ENCODE measurements at regions not wholly inside any gene's neighbourhood (a gene's known extent, or its start where the extent isn't known, plus 50 kb on each side); places are given as distances from the start of the nearest gene placed in this dataset.

- DNase-seq = no peak
- H3K4me1 ChIP-seq = no peaks in the 10 kb centered on the region
- no peak overlapping the region for H3K4me3 ChIP-seq
- TF ChIP-seq POLR2A (IDR thresholded peaks at IDR 0.05) = no peak
- no peak for TF ChIP-seq CTCF (IDR thresholded peaks at IDR 0.05)
- H3K27me3 ChIP-seq = no peaks in the 10 kb centered on the region
- H3K27ac ChIP-seq = no peak overlapping the region
- no peaks in the 10 kb centered on the region for H3K9me3 ChIP-seq
- no peak for ATAC-seq
- intact Hi-C loops (cut with DNase I) = no loop called here
- 34% methylated on average over 7 of the region's 7 CpGs for WGBS (ENCODE audit: insufficient coverage, low coverage, low lambda C conversion rate, missing lambda C conversion rate)
- no peaks in the 10 kb centered on the region for H3K36me3 ChIP-seq
Measured at GRCh38 chr2:11967946-11968465, 221.6 kb downstream of the LPIN1 start.

- Histone ChIP-seq H3K9me3 (no peaks in the 10 kb centered on the region), H3K27me3 (no peaks in the 10 kb centered on the region), H3K27ac (no peak overlapping the region), H3K4me3 (no peak overlapping the region), H3K4me1 (no peaks in the 10 kb centered on the region), H3K36me3 (no peaks in the 10 kb centered on the region)
- ATAC-seq = no peak
- 69% methylated on average over 5 of the region's 5 CpGs for WGBS (ENCODE audit: insufficient coverage, low coverage, low lambda C conversion rate, missing lambda C conversion rate)
- TF ChIP-seq CTCF (IDR thresholded peaks at IDR 0.05) (no peak), POLR2A (IDR thresholded peaks at IDR 0.05) (no peak)
- intact Hi-C loops (cut with DNase I) = no loop called here
- no peak for DNase-seq
Measured at GRCh38 chr2:11968521-11968920, 222.1 kb downstream of the LPIN1 start.

GRCh38 chr2:11969774-11970173 is 223.3 kb downstream of the LPIN1 start:
- TF ChIP-seq CTCF (IDR thresholded peaks at IDR 0.05) (no peak), POLR2A (IDR thresholded peaks at IDR 0.05) (no peak)
- H3K4me1 ChIP-seq = no peaks in the 10 kb centered on the region
- no peak overlapping the region for H3K27ac ChIP-seq
- H3K36me3 ChIP-seq = no peaks in the 10 kb centered on the region
- WGBS (ENCODE audit: insufficient coverage, low coverage, low lambda C conversion rate, missing lambda C conversion rate) = 75% methylated on average over 1 of the region's 1 CpG
- ATAC-seq (no peak), DNase-seq (no peak)
- no peaks in the 10 kb centered on the region for H3K27me3 ChIP-seq
- intact Hi-C loops (cut with DNase I) = no loop called here
- no peaks in the 10 kb centered on the region for H3K9me3 ChIP-seq
- no peak overlapping the region for H3K4me3 ChIP-seq

GRCh38 chr2:11974573-11974972 is 228.1 kb downstream of the LPIN1 start:
- intact Hi-C loops (cut with DNase I) = no loop called here
- ATAC-seq = no peak
- no peak for DNase-seq
- Histone ChIP-seq H3K36me3 (no peaks in the 10 kb centered on the region), H3K9me3 (no peaks in the 10 kb centered on the region), H3K27ac (no peak overlapping the region), H3K4me3 (no peak overlapping the region), H3K27me3 (no peaks in the 10 kb centered on the region), H3K4me1 (no peaks in the 10 kb centered on the region)
- WGBS (ENCODE audit: insufficient coverage, low coverage, low lambda C conversion rate, missing lambda C conversion rate) = 91% methylated on average over 1 of the region's 1 CpG
- TF ChIP-seq CTCF (IDR thresholded peaks at IDR 0.05) = no peak
- no peak for TF ChIP-seq POLR2A (IDR thresholded peaks at IDR 0.05)

- intact Hi-C loops (cut with DNase I) = no loop called here
- H3K9me3 ChIP-seq = no peaks in the 10 kb centered on the region
- no CpG with 5 or more reads among the region's 1 CpG for WGBS (ENCODE audit: insufficient coverage, low coverage, low lambda C conversion rate, missing lambda C conversion rate)
- H3K27ac ChIP-seq = no peak overlapping the region
- no peaks in the 10 kb centered on the region for H3K4me1 ChIP-seq
- no peak for DNase-seq
- H3K4me3 ChIP-seq = no peak overlapping the region
- ATAC-seq = no peak
- no peaks in the 10 kb centered on the region for H3K36me3 ChIP-seq
- TF ChIP-seq CTCF (IDR thresholded peaks at IDR 0.05) (no peak), POLR2A (IDR thresholded peaks at IDR 0.05) (no peak)
- no peaks in the 10 kb centered on the region for H3K27me3 ChIP-seq
Measured at GRCh38 chr2:11975373-11975772, 228.9 kb downstream of the LPIN1 start.

All from right lobe of liver (tissue), 6 donors.